ENCODE measurements at regions not wholly inside any gene's neighbourhood (a gene's known extent, or its start where the extent isn't known, plus 50 kb on each side); places are given as distances from the start of the nearest gene placed in this dataset.

DNA sequence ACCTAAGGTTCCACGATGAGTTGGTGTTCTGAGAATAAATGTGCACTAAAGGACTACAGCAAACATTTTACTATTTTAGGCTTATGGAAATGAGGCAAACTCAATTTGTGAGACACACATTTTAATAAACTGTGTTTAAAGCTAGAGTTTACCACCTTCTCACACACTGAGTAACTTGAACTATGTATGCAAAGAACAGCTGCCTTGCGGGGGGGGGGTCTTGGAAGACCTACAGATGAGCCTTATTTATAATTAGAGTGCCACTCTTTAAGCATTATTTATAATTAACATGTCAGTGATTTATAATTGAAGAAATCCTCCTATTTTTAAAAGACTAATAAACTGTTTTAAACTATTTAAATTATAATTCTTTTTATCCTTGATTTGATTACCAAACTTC, 300.4 kb downstream of the DLEU7 start:
- no peak for TF ChIP-seq EZH2 (IDR thresholded peaks at IDR 0.05; ENCODE audit: insufficient read depth, poor library complexity, severe bottlenecking)
- no peak for TF ChIP-seq EZH2phosphoT487 (IDR thresholded peaks at IDR 0.05; ENCODE audit: insufficient read depth, low read depth)

All from GM23248 (cell line).